ENCODE measurements at regions not wholly inside any gene's neighbourhood (a gene's known extent, or its start where the extent isn't known, plus 50 kb on each side); places are given as distances from the start of the nearest gene placed in this dataset.

GRCh38 chr10:60502621-60503020 lies 112.9 kb upstream of the ANK3 start:
- TF ChIP-seq CTCF (IDR thresholded peaks at IDR 0.05), result no peak
- no peak for TF ChIP-seq POLR2A (IDR thresholded peaks at IDR 0.05)
